Urinary bladder (tissue), 3 donors: ENCODE measurements at regions not wholly inside any gene's neighbourhood (a gene's known extent, or its start where the extent isn't known, plus 50 kb on each side); places are given as distances from the start of the nearest gene placed in this dataset.

Experiments
- DNase-seq: peaks from one replicate; pipeline ENCODE4 v3.0.0-alpha.2; 2015; ENCODE audit errors: extremely low spot score
- H3K27ac ChIP-seq: one replicate; pipeline ENCODE4 v1.5.1; 2013; ENCODE audit warnings: low read depth, mild to moderate bottlenecking, moderate library complexity
- H3K36me3 ChIP-seq: one replicate; pipeline ENCODE4 v1.6.1; 2013; ENCODE audit warnings: mild to moderate bottlenecking, moderate library complexity; ENCODE audit not compliant: insufficient read depth
- H3K4me1 ChIP-seq: one replicate; pipeline ENCODE4 v1.6.1; 2013; ENCODE audit warnings: mild to moderate bottlenecking, moderate library complexity; ENCODE audit not compliant: insufficient read depth
- H3K4me3 ChIP-seq: one replicate; pipeline ENCODE4 v1.5.1; 2013; ENCODE audit warnings: low read depth, low read length
- WGBS: extraction: QIAGEN DNeasy Blood & Tissue Kit; methylation state at CpG from one replicate; pipeline ENCODE4 v1.1.7; 2013; 5-methylcytosine and 5-hydroxymethylcytosine counted together
- donor health status: healthy with polysubstance abuse.
- donor health status: healthy.

DNA sequence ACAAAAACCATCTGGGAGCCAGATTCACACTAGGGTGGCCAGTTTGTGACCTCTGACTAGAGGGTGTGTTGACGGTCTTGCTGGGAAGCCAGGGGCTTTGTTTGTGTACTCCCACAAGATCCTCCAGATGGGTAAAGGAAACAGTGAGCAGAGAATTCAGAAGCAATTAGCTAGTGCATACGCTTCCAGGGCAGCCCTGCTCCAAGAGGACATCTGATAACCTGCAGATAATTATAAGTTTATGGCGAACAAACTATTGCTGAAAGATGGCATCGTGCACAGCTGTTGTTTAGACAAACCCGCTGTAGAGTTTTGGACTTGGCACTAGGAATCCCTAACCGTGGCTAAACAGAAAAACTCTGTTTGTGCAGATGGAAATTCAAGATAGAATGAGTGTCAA is 326.4 kb downstream of the TGFB2 start:
- H3K27ac ChIP-seq: no peak overlapping the region
- no peak for DNase-seq
- no peak overlapping the region for H3K4me3 ChIP-seq
- 34% methylated on average over 6 of the region's 6 CpGs for WGBS
- H3K36me3 ChIP-seq: no peaks in the 10 kb centered on the region
- no peaks in the 10 kb centered on the region for H3K4me1 ChIP-seq

DNA sequence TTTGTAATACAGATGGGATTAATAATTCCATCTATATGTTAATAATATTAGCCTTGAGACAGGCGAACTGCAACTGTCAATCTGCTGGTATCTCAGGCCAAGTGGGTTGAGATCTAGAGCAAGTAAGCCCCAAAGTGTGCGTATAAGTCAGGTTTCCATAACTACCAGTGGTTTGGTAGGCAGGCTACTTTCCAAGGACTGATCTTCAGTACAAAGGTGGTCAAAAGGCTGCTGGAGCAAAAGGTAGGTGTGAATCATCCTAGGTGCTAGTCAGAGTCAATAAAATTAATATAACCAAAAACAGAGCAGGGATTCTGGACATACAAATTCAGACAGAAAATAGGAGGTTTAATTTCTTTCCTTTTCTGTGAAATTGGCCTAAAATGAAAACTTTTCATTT is 328.0 kb downstream of the TGFB2 start:
- DNase-seq: no peak
- no peaks in the 10 kb centered on the region for H3K4me1 ChIP-seq
- WGBS: 92% methylated on average over 2 of the region's 2 CpGs
- H3K4me3 ChIP-seq: no peak overlapping the region
- no peak overlapping the region for H3K27ac ChIP-seq
- H3K36me3 ChIP-seq: no peaks in the 10 kb centered on the region

DNA sequence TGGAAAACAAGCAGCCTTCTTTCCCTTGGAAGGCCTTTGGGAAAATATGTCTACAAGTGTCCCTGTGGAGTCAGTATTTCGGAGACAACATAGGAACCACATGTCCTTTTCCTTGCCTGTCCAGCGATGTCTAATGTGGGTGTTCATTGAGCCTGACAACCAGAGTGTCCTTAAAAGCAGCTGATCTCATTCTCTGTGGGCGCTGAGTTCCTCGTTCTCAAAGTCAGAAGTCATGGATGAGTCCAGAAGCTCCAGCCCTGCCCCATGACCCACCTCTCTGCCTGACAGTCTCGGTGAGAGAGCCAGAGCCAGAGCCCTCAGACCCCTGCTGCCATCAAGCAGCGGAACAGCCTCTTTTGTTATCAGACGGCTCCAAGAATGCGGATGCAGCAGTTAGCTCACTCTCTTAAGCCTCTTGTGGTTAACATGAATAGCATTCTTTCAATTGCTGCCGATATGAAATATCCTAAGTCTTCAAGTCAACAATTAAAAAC is 329.2 kb downstream of the TGFB2 start:
- 35% methylated on average over 9 of the region's 9 CpGs for WGBS
- no peak for DNase-seq
- H3K36me3 ChIP-seq: no peaks in the 10 kb centered on the region
- no peaks in the 10 kb centered on the region for H3K4me1 ChIP-seq
- H3K27ac ChIP-seq: no peak overlapping the region
- peak overlapping the region; percentile 17 for H3K4me3 ChIP-seq

DNA sequence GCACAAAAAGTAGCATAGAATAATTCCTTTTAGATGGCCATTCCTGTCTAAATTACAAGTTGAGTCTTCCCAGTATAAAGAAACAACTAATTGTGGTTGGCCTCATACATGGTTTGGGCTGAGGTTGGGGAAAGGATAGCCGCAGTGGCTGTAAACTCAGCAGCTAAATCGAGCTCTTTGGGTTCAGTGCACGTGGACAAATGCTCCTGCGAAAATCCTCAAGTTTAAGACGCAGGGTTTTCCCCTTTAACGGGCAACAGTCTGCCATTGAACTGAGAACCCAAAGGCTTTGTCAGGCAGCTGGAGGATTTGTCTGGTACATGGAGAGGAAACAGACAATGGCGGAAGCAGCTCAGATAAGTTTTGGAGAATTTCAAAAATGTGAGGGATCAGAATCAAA is 331.9 kb downstream of the TGFB2 start:
- Histone ChIP-seq H3K27ac (no peak overlapping the region), H3K4me1 (no peaks in the 10 kb centered on the region), H3K4me3 (no peak overlapping the region), H3K36me3 (no peaks in the 10 kb centered on the region)
- 70% methylated on average over 7 of the region's 7 CpGs for WGBS
- no peak for DNase-seq

DNA sequence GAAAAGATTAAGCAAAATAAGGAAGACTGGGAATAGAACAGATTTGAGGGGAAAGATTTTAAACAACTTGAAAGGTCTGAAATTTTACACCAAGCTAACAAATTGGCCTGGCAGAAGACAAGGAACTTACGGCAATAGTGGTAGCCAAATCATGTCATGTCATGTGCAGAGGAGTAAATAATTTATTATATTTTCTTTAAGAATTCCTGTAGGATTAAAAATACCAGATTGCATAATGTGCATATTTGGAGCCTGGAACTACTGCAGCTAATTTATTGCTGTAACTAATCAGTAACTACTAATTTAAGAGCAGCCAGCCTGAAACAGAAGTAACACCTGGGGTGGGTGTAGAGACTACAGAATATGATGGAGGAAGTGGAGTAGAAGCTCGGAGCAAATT is 334.3 kb downstream of the TGFB2 start:
- no peak overlapping the region for H3K27ac ChIP-seq
- H3K4me1 ChIP-seq: no peaks in the 10 kb centered on the region
- H3K36me3 ChIP-seq: no peaks in the 10 kb centered on the region
- no peak overlapping the region for H3K4me3 ChIP-seq
- no peak for DNase-seq
- WGBS: 82% methylated on average over 2 of the region's 2 CpGs

DNA sequence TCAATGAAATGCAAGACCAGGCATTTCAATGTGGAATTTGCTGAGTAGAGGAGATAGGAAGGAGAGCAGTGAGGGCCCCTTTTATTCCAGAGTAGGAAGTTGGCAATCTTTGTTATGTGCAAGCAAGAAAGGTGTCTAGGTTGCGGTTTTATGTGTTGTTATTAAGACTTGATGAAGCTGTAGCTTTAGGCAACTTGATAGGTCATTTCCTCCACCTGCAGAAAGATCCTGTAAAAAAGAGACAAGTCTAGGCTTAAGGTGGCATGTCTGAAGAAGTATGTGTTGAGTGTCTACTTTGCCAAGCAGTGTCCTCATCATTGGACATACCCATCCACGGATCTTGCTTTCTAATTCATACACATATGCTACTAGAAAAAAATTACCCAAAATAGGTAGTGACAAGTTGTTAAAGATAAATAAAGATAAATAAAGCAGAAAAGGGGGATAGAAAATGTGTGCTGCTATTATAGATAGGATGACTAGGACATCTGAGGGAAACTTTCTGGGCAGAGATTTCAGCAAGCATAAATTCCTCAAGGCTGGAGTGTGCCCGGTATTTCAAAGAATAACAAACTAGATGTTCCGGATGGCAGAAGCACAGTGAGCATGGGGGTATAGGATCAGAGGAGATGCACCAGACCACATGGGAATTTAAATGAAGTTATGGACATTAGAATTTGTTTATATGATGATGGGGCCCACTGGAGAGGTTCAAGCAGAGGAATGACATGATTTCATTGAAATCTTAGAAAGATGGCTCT is 335.0 kb downstream of the TGFB2 start:
- Histone ChIP-seq H3K27ac (no peak overlapping the region), H3K36me3 (no peaks in the 10 kb centered on the region), H3K4me3 (no peak overlapping the region), H3K4me1 (no peaks in the 10 kb centered on the region)
- DNase-seq: no peak
- 81% methylated on average over 4 of the region's 4 CpGs for WGBS

DNA sequence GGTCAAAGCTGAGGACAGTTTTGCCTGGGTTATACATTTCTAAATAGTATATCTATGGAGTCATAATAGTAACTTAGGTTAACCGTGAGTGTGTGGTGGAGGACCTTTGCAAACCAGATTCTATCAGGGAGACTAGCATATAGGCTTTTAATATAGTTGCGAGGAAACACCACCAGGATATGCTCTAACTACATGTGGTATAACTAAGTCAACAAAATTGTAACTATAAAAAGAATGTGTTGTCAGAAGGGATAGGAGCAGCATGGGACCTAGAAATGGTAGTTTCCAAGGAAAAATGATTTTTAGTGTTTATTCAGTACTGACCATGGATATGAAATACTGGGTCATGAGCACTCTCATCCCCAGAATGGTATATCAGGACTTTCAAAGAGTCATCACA is 338.1 kb downstream of the TGFB2 start:
- Histone ChIP-seq H3K36me3 (no peaks in the 10 kb centered on the region), H3K4me1 (no peaks in the 10 kb centered on the region), H3K27ac (no peak overlapping the region), H3K4me3 (no peak overlapping the region)
- 72% methylated on average over 2 of the region's 2 CpGs for WGBS
- DNase-seq: no peak

DNA sequence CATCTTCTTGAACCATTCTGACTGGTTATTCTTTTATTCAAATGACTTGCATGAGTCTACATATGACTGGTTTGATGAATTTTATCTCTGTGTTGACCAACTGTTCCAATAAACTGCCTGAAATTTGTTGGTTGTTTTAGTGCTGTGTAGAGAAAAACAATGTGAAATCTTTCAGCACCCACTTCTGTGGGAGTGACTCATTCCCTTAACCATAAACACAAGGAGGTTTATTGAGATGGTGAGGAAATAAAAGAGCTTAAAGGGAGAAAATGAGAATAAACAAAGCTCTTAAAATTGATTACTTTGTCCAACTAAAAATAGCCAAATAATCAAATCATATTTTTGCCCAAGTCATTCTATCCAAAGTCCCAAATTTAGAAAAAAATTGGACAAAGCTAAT is 341.1 kb downstream of the TGFB2 start:
- Histone ChIP-seq H3K4me1 (no peaks in the 10 kb centered on the region), H3K27ac (no peak overlapping the region)

DNA sequence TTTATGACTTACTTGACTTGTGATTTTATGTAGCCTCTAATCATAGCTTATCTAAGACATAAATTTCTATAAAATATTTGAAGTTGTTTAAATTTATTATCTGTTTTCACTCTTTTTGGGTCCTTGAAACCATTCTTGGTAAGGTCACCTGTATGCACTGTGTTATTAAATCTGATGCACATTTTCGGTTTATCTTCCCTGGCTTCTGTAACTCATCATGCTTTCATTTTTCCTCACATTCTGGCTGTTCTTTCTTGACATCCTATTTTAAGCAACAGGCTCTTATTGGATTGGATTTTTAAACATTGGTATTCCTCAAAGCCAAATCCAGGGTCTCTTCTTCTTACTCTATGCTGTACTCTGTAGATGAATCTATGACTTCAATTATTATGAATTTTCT is 341.6 kb downstream of the TGFB2 start:
- H3K36me3 ChIP-seq: no peaks in the 10 kb centered on the region
- no peak overlapping the region for H3K27ac ChIP-seq
- no peaks in the 10 kb centered on the region for H3K4me1 ChIP-seq
- no peak for DNase-seq
- WGBS: 51% methylated on average over 1 of the region's 1 CpG
- H3K4me3 ChIP-seq: no peak overlapping the region

More for the DNA sequence above, 341.1 kb downstream of the TGFB2 start:
- DNase-seq: no peak
- H3K36me3 ChIP-seq: no peaks in the 10 kb centered on the region
- no peak overlapping the region for H3K4me3 ChIP-seq

DNA sequence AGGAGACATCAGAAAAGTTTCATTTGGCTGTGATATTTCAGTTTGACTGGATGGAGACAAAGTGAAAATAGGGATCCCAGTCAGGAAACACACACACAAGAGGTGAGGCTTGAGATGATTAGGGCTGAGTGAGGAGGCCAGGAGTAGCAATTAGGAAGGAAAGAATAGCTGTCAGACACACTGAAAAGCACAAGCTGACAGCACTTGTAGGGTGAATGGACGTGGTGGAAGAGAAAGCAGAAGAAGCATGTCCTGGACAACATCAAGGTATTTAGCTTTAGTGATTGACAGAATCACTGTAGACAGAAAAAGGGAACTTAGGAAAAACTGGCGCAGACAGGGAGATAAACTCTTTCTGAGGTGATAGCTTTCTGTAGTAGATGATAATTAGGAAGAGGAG is 347.7 kb downstream of the TGFB2 start:
- no peaks in the 10 kb centered on the region for H3K4me1 ChIP-seq
- WGBS: 90% methylated on average over 2 of the region's 2 CpGs

DNA sequence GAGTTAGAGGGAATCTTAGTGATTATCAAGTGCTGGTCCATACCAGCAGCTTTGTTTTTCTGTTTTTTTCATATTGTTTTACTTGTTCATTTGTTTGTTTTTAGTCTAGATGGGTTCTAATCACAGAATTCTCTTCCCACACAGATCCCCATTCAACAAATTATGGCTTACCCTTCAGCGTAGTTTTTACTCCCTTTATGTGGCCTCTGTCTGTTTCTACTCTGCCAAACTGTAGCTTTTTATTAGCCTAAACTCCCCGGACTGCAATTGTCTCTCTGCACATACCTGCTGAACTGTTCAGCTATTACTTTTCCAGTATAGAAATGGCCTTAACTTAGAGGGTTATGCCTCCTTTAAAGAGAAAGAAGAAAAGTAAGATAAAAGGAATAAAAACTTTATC is 348.5 kb downstream of the TGFB2 start:
- H3K4me1 ChIP-seq: no peaks in the 10 kb centered on the region
- no peaks in the 10 kb centered on the region for H3K36me3 ChIP-seq
- 51% methylated on average over 2 of the region's 2 CpGs for WGBS
- no peak overlapping the region for H3K27ac ChIP-seq
- H3K4me3 ChIP-seq: no peak overlapping the region
- no peak for DNase-seq

More for the DNA sequence above, 347.7 kb downstream of the TGFB2 start:
- H3K27ac ChIP-seq: no peak overlapping the region
- no peak for DNase-seq
- no peak overlapping the region for H3K4me3 ChIP-seq
- no peaks in the 10 kb centered on the region for H3K36me3 ChIP-seq

DNA sequence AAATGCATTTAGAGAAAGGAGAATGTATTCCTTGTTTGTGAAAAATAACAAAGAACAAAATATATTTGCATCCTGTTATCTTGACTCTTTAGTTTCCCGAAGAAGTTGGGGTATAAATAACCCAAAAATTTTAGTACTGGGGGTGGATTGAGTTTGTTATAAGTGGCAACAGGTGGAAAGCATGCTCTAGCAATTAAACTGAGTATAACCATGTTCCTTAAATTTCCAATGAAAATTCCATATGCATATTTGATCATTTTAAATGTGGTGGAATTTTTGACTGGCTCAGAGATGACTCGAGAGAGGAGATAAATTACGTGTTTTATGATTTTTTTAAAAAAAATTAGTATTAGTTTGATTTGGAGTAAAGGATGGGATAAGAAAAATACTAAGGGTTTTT is 348.9 kb downstream of the TGFB2 start:
- no peak for DNase-seq
- Histone ChIP-seq H3K27ac (no peak overlapping the region), H3K4me3 (no peak overlapping the region), H3K4me1 (no peaks in the 10 kb centered on the region), H3K36me3 (no peaks in the 10 kb centered on the region)
- 79% methylated on average over 3 of the region's 3 CpGs for WGBS

DNA sequence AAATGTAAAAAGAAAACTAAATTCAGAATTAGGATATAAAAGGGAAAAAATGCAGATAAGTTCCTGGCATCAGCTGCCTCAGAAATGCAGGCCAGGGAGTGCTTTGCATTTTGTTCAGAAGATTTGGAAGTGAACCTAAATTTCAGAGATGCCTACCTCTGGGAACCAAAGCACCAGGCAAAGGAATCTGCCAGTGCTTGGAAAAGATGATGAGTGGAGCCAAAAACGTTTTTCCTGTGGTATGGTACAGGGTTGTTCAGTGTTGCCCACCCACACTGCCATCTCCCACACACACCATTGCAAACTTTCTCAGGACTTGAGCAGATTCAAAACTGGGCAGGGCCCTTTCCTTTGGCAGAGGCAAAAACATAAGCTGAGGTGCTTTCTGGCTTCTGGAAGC is 349.5 kb downstream of the TGFB2 start:
- WGBS: 25% methylated on average over 1 of the region's 1 CpG
- Histone ChIP-seq H3K4me3 (no peak overlapping the region), H3K36me3 (no peaks in the 10 kb centered on the region), H3K4me1 (no peaks in the 10 kb centered on the region), H3K27ac (no peak overlapping the region)
- no peak for DNase-seq

DNA sequence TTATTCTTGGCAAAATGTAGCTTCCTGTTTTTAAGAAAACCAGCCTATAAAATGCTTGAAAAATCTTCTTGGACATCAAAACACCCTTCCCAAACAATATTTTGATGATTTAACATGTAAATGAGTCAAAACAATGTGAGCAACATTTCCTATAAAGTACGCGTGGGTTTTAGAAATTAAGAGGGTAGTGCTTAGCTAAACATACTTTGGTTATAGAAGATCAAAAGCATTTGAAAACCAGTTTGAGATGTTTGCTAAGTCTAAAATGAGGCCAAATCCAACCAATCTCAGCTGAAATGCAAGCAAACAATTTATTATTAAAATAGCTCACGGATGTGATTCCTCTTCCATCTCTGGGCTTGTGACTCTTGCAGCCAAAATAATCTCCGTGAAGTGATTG is 350.4 kb downstream of the TGFB2 start:
- Histone ChIP-seq H3K4me3 (no peak overlapping the region), H3K36me3 (no peaks in the 10 kb centered on the region), H3K4me1 (no peaks in the 10 kb centered on the region), H3K27ac (no peak overlapping the region)
- 66% methylated on average over 4 of the region's 4 CpGs for WGBS
- no peak for DNase-seq

DNA sequence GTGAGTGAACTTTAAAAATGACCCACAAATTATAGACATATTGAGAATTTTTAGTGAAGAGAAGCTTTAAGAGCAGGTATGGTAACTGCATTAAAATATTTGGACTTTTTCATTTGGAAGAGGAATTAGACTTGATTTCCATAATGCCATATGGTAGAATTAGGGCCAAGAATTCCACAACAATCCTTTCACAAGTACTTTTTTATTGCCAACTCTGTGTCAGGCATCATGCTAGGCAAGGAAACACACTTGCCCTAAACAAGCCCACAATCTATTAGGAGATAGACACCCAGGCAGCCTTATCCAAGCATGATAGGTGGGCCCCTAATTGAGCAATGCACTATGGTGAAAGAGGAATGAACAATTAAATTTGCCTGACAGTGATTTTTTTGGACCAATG is 353.0 kb downstream of the TGFB2 start:
- no peak overlapping the region for H3K27ac ChIP-seq
- H3K4me1 ChIP-seq: no peaks in the 10 kb centered on the region
- H3K4me3 ChIP-seq: no peak overlapping the region
- DNase-seq: no peak
- H3K36me3 ChIP-seq: no peaks in the 10 kb centered on the region
